ENCODE measurements at regions not wholly inside any gene's neighbourhood (a gene's known extent, or its start where the extent isn't known, plus 50 kb on each side); places are given as distances from the start of the nearest gene placed in this dataset.

DNA sequence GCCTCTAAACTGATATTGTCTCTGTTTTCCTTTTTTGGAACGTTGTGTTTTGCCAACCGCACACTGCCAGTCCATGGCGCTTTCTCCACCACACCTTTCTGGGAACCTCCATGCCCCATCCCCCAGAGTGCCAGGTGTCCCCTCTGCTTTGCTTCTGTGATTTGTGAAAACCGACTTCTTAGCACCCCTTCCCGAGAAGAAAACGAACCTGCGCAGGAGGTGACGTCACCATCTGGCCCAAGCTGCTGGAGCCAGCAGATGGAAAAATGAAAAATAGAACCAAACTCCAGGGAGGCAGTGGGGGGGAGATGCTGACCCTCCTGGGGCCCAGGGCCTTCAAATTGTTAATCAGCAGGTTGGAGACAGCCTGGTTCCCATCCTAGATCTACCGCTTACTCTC, 103.8 kb downstream of the HTR5A start:
- TF ChIP-seq POLR2AphosphoS5 (IDR thresholded peaks at IDR 0.05) (no peak), EP300 (IDR thresholded peaks at IDR 0.05) (no peak), POLR2A (IDR thresholded peaks at IDR 0.05) (no peak)
- TF ChIP-seq, protein P1, sequence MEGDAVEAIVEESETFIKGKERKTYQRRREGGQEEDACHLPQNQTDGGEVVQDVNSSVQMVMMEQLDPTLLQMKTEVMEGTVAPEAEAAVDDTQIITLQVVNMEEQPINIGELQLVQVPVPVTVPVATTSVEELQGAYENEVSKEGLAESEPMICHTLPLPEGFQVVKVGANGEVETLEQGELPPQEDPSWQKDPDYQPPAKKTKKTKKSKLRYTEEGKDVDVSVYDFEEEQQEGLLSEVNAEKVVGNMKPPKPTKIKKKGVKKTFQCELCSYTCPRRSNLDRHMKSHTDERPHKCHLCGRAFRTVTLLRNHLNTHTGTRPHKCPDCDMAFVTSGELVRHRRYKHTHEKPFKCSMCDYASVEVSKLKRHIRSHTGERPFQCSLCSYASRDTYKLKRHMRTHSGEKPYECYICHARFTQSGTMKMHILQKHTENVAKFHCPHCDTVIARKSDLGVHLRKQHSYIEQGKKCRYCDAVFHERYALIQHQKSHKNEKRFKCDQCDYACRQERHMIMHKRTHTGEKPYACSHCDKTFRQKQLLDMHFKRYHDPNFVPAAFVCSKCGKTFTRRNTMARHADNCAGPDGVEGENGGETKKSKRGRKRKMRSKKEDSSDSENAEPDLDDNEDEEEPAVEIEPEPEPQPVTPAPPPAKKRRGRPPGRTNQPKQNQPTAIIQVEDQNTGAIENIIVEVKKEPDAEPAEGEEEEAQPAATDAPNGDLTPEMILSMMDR (IDR thresholded peaks at IDR 0.05), result no peak
- Histone ChIP-seq H3K4me1 (no peaks in the 10 kb centered on the region), H3K27ac (no peak overlapping the region), H3K4me3 (no peak overlapping the region), H3K27me3 (peaks cover 0 to 18% (median 0%) of the 10 kb centered on the region in 3 donors), H3K36me3 (no peaks in the 10 kb centered on the region), H3K9me3 (peaks cover 0 to 9% (median 4%) of the 10 kb centered on the region in 4 donors)
- WGBS, 5 donors, result 82 to 86% (median 83%) methylated on average over 9 of the region's 9 CpGs
- intact Hi-C loops (cut with DNase I; ENCODE audit: low total_unique reads), result no loop called here
- DNase-seq, result no peak

DNA sequence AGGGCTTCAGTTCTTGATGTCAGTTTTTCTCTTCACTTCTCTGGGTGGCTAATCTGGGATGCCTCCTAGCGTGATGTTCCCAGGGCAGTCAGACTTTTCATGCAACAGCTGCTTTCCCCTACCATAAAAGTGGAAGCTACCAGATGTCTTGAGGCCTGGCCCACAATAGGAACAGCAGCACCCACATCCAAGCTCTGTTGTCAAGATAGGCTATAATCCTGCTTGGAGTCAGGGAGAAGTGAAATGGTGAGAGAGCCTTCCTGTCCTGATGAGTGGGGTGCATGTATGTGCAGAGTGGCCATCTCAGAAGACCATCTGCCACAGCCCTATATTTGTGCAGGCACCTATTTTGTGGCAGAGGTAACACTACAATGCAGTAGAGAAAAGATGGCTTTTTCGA, 108.0 kb downstream of the HTR5A start:
- Histone ChIP-seq H3K27me3 (peaks cover 0 to 8% (median 0%) of the 10 kb centered on the region in 3 donors), H3K36me3 (no peaks in the 10 kb centered on the region), H3K4me3 (no peak overlapping the region), H3K9me3 (peaks cover 0 to 18% (median 9%) of the 10 kb centered on the region in 4 donors), H3K27ac (no peak overlapping the region), H3K4me1 (no peaks in the 10 kb centered on the region)
- no peak for DNase-seq
- WGBS, 5 donors, result 91 to 97% (median 95%) methylated on average over 2 of the region's 2 CpGs
- intact Hi-C loops (cut with DNase I; ENCODE audit: low total_unique reads), result no loop called here
- TF ChIP-seq POLR2A (IDR thresholded peaks at IDR 0.05) (no peak), POLR2AphosphoS5 (IDR thresholded peaks at IDR 0.05) (no peak), EP300 (IDR thresholded peaks at IDR 0.05) (no peak)
- TF ChIP-seq, protein P1 (IDR thresholded peaks at IDR 0.05), result no peak

DNA sequence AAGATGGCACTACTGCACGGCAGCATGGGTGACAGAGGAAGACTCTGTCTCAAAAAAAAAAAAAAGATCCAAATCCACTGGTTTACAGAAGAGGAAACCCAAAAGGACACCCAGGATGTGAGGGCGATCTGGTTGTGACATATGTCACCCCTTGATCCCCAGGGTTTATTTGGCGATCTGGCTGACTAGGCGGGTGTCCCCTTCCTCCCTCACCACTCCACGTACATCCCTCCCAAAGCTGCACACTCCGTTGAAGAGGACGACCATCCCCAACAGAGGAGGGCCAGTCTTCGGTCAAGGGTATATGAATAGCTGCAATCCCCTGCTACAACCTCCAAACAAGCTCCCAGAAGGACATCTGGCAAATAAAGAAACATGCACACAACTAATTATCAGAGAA, 111.6 kb downstream of the HTR5A start:
- peaks cover 6 to 52% (median 34%) of the 10 kb centered on the region in 4 donors for H3K9me3 ChIP-seq
- 73 to 87% (median 82%) methylated on average over 8 of the region's 8 CpGs for WGBS, 5 donors
- no peaks in the 10 kb centered on the region for H3K4me1 ChIP-seq
- H3K36me3 ChIP-seq, result no peaks in the 10 kb centered on the region
- H3K27ac ChIP-seq, result no peak overlapping the region
- DNase-seq, result no peak
- intact Hi-C loops (cut with DNase I; ENCODE audit: low total_unique reads), result no loop called here
- no peaks in the 10 kb centered on the region for H3K27me3 ChIP-seq
- TF ChIP-seq POLR2AphosphoS5 (IDR thresholded peaks at IDR 0.05) (no peak), EP300 (IDR thresholded peaks at IDR 0.05) (no peak), POLR2A (IDR thresholded peaks at IDR 0.05) (no peak)
- TF ChIP-seq, protein P1 (IDR thresholded peaks at IDR 0.05), result no peak
- H3K4me3 ChIP-seq, result no peak overlapping the region

DNA sequence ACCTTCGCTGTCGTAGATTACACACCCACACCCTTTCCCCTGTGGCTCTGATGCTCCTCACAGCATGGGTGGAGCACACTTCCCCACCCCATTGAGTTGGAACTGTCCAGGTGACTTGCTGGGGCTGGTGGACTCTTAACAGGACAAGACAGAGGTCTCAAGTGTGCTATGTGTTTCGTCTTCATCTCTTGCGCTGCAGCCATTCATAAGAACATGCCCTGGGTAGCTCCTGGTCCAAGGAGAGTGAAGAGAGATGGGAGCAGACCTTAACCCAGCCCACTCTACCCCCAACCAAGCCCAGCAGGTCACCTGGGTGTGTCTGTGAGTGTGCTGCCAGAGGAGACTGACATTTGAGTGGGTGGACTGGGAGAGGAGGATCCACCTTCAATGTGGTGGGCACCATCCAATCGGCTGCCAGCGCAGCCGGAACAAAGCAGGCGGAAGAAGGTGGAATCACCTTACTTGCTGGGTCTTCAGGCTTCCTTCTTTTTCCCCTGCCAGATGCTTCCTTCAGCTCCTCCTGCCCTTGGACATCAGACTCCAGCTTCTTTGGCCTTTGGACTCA, 112.4 kb downstream of the HTR5A start:
- Histone ChIP-seq H3K27me3 (peaks cover 0 to 6% (median 0%) of the 10 kb centered on the region in 3 donors), H3K27ac (no peak overlapping the region), H3K36me3 (no peaks in the 10 kb centered on the region), H3K9me3 (peaks cover 6 to 56% (median 32%) of the 10 kb centered on the region in 4 donors), H3K4me3 (no peak overlapping the region), H3K4me1 (no peaks in the 10 kb centered on the region)
- 89 to 97% (median 96%) methylated on average over 8 of the region's 8 CpGs for WGBS, 5 donors
- TF ChIP-seq POLR2AphosphoS5 (IDR thresholded peaks at IDR 0.05) (no peak), POLR2A (IDR thresholded peaks at IDR 0.05) (no peak), EP300 (IDR thresholded peaks at IDR 0.05) (no peak)
- TF ChIP-seq, protein P1 (IDR thresholded peaks at IDR 0.05), result no peak
- DNase-seq, result no peak
- intact Hi-C loops (cut with DNase I; ENCODE audit: low total_unique reads), result no loop called here
